ENCODE measurements at regions not wholly inside any gene's neighbourhood (a gene's known extent, or its start where the extent isn't known, plus 50 kb on each side); places are given as distances from the start of the nearest gene placed in this dataset.

DNA sequence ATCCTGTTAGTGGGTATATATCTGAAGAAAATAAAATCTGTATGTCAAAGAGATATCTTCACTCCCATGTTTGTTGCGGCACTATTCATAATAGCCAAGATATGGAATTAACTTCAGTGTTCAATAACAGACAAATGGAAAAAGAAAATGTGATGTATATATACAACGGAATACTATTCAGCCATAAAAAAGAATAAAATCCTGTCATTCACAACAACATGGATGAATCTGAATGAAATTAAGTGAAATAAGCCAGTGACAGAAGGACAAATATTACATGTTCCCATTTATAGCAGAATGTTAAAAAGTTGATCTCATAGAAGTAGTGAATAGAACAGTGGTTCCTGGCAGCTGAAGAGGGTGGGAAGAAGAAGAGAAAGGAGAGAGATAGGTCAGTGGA, 239.1 kb upstream of the RUNX1 start:
- TF ChIP-seq EZH2 (IDR thresholded peaks at IDR 0.05; ENCODE audit: insufficient read depth, poor library complexity, severe bottlenecking) (no peak), EZH2phosphoT487 (IDR thresholded peaks at IDR 0.05; ENCODE audit: insufficient read depth, low read depth) (no peak)
